Astrocyte of the cerebellum (primary cell): ENCODE measurements at regions not wholly inside any gene's neighbourhood (a gene's known extent, or its start where the extent isn't known, plus 50 kb on each side); places are given as distances from the start of the nearest gene placed in this dataset.

Experiments
- DNase-seq: peaks from one replicate; pipeline ENCODE4 v3.0.0-alpha.2; 2011; ENCODE audit warnings: low read depth
- H3K4me3 ChIP-seq: 2 replicates; pipeline ENCODE4 v1.5.1; 2011; ENCODE audit warnings: mild to moderate bottlenecking, low read depth, low read length, moderate library complexity
- in situ Hi-C: cut with HindIII; loops from 2 replicates; pipeline ENCODE4 v1.10.0; 2017; ENCODE audit warnings: low sequenced_read_pairs
- TF ChIP-seq, protein P1 (sequence below): IDR thresholded peaks from 2 replicates; pipeline ENCODE4 v1.5.1; 2012; ENCODE audit warnings: low read length, low read depth, moderate library complexity, mild to moderate bottlenecking; ENCODE audit errors: missing control alignments

DNA sequence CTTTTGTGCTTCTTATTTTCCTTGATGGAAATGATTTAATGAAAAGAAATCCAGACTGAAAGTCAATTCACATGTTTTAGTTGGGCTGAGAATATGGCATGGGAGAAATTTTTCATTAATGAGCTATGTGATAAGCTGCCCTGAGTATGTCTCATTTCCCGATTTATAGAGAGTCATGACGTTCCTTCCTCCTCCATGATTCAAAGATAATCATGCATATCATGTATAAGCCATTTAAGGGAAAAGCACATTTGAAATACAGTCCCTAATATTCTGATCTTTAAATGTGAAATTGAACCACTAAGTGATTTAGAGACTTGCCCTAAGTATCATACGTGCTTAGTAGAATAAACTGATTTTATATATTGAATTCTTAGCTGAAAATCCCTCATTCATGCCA is 840.9 kb downstream of the PCDH17 start:
- TF ChIP-seq, protein P1, sequence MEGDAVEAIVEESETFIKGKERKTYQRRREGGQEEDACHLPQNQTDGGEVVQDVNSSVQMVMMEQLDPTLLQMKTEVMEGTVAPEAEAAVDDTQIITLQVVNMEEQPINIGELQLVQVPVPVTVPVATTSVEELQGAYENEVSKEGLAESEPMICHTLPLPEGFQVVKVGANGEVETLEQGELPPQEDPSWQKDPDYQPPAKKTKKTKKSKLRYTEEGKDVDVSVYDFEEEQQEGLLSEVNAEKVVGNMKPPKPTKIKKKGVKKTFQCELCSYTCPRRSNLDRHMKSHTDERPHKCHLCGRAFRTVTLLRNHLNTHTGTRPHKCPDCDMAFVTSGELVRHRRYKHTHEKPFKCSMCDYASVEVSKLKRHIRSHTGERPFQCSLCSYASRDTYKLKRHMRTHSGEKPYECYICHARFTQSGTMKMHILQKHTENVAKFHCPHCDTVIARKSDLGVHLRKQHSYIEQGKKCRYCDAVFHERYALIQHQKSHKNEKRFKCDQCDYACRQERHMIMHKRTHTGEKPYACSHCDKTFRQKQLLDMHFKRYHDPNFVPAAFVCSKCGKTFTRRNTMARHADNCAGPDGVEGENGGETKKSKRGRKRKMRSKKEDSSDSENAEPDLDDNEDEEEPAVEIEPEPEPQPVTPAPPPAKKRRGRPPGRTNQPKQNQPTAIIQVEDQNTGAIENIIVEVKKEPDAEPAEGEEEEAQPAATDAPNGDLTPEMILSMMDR, result no peak
- DNase-seq, result no peak
- H3K4me3 ChIP-seq, result no peak overlapping the region
- in situ Hi-C loops, result no loop called here

DNA sequence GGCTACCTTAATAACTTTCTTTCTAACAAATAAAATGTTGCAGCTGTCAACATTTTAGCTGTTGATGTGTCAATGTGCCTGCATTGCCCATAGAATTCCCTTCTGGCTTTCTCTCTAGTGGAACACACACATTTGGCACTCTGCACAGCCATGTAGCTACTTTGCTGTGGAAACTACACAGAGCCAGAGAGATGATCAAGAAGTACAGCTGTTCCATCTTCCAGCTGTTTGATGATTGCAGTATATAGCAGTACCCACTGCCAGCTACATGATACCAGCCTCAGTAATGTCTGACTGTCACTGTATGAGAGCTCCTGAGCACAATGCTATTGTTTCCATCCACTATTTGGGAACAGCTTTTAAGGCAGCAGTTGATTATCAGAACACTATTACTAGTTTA is 843.0 kb downstream of the PCDH17 start:
- in situ Hi-C loops, result no loop called here

DNA sequence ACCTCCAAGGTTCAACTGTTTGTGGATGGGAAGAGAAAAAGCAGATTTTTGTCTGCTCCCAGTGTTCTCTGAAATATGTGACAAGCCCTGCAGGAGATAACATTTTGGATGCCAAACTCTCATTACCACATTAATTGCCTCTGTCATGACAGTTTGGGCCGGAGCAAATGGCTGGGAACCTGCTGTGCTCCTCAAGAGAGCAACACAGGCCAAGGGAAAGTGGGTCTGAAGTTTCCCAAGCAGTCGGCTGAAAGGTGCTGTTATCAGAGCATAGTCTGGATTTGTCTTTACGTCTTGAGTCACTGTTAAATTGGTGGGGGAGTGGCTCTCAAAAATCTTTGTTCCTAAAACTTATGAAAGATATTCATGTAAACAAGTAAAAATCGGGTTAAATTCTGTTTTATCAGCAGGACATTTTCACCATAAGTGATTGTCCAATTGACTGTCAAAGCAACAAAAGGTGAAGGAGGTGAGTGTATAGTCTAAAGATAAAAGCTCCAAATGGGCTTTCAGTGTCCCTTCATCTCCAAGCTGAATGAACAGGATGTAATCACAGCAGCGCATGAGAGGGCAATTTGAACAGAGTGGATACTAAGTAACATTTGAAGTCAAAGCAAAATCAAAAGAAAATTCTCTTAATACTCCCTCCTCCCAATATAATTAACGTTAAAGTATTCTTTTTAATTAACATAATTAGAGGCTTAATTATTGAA is 844.8 kb downstream of the PCDH17 start:
- in situ Hi-C loops, result no loop called here
- TF ChIP-seq, protein P1, result no peak
- DNase-seq, result no peak
- no peak overlapping the region for H3K4me3 ChIP-seq

More for the DNA sequence above, 843.0 kb downstream of the PCDH17 start:
- no peak overlapping the region for H3K4me3 ChIP-seq
- DNase-seq, result no peak
- TF ChIP-seq, protein P1, result no peak

DNA sequence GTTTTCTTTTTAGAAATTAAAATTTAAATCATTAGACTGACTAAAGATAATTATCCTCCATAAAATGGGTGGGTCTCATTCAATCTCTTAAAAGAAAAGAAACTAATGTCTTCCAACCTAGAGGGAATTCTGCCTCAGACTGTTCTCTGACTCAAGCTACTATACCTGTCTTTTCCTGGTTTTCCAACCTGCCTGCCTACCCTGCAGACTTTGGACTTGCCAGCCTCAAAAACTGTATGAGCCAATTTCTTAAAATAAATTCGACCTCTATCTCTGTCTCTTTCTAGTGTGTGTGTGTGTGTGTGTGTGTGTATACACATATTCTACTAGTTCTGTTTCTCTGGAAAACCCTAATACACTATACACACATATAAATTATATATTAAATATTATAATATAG is 847.3 kb downstream of the PCDH17 start:
- DNase-seq, result no peak
- TF ChIP-seq, protein P1, result no peak
- no peak overlapping the region for H3K4me3 ChIP-seq
- in situ Hi-C loops, result no loop called here

DNA sequence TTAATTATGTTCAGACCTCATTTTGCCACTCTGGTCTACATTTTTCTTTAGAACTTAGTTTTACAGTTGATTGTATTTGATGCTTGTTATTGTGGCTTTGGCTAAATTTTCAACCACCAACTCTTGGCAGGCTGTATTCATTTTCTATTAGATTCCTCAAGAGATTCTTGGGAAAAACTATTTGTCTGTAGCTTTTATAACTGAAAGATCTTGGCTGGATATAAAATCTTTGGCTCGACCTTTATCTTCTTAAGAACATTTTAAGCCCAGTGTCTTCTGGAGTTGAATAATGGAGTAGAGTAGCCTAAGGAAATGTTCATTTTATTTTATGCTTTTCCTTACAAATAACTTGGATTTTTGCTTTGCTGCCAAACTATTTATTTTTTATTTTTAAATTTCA is 848.5 kb downstream of the PCDH17 start:
- TF ChIP-seq, protein P1, result no peak
- peak; percentile 78 for DNase-seq
- in situ Hi-C loops, result no loop called here
- H3K4me3 ChIP-seq, result no peak overlapping the region

DNA sequence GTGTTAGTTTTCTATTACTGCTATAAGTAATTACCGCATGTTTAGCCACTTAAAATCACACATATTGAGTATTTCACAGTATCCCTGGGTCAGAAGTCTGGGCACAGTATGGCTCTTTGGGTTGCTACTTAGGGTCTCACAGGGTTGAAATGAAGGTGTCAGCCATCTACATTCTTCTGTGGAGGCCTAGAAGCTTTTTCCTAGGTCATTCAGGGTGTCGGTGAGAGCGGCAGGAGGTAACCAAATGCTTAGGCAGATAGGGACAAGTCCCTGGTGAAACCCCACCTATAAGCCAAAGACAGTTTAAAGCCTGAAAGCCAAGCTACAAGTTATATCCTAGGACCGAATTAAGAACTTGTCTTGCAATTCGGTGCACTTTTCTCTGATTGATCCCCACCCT is 856.7 kb downstream of the PCDH17 start:
- in situ Hi-C loops, result no loop called here
- H3K4me3 ChIP-seq, result no peak overlapping the region
- DNase-seq, result no peak
- TF ChIP-seq, protein P1, result no peak
